OCI-LY1 (cell line): ENCODE measurements at regions not wholly inside any gene's neighbourhood (a gene's known extent, or its start where the extent isn't known, plus 50 kb on each side); places are given as distances from the start of the nearest gene placed in this dataset.

Experiments
- H2AFZ ChIP-seq: fragments of 200-600 bp; sonication (generic), shearing (Covaris generic); 2 replicates; pipeline ENCODE4 v1.6.0; 2014; ENCODE audit warnings: antibody characterized with exemption, mild to moderate bottlenecking, low read length
- H3F3A ChIP-seq: fragments of 200-600 bp; sonication (generic), shearing (Covaris generic); 2 replicates; pipeline ENCODE4 v1.6.0; 2014; ENCODE audit warnings: mild to moderate bottlenecking, antibody characterized with exemption, low read length, moderate library complexity; ENCODE audit not compliant: insufficient read depth
- H3K27ac ChIP-seq: fragments of 200-600 bp; sonication (generic); 2 replicates; pipeline ENCODE4 v1.5.1; 2014; ENCODE audit warnings: low read length, mixed run types, mild to moderate bottlenecking, low read depth; ENCODE audit not compliant: poor library complexity, severe bottlenecking
- H3K27me3 ChIP-seq: fragments of 200-600 bp; sonication (generic); 2 replicates; pipeline ENCODE4 v1.6.0; 2014; ENCODE audit warnings: antibody characterized with exemption, mild to moderate bottlenecking, low read length, moderate library complexity; ENCODE audit not compliant: insufficient read depth
- H3K36me3 ChIP-seq: fragments of 200-600 bp; sonication (generic); 2 replicates; pipeline ENCODE4 v1.6.1; 2014; ENCODE audit warnings: mild to moderate bottlenecking, antibody characterized with exemption, low read length, moderate library complexity, mixed read lengths; ENCODE audit not compliant: insufficient read depth
- H3K4me1 ChIP-seq: fragments of 200-600 bp; sonication (generic); 2 replicates; pipeline ENCODE4 v1.5.1; 2014; ENCODE audit warnings: mild to moderate bottlenecking, low read length, moderate library complexity; ENCODE audit not compliant: insufficient read depth, severe bottlenecking
- H3K4me2 ChIP-seq: fragments of 200-600 bp; sonication (generic), shearing (Covaris generic); 2 replicates; pipeline ENCODE4 v1.6.1; 2014; ENCODE audit warnings: low read length
- H3K4me3 ChIP-seq: fragments of 200-600 bp; sonication (generic); 2 replicates; pipeline ENCODE4 v1.5.1; 2014; ENCODE audit warnings: low read length, low read depth, mild to moderate bottlenecking, mixed read lengths; ENCODE audit not compliant: poor library complexity, severe bottlenecking
- H3K79me2 ChIP-seq: fragments of 200-600 bp; shearing (Covaris generic); 2 replicates; pipeline ENCODE4 v1.6.1; 2016; ENCODE audit warnings: mixed run types, low read length, mixed read lengths; ENCODE audit not compliant: insufficient read depth
- H3K9ac ChIP-seq: fragments of 200-600 bp; sonication (generic), shearing (Covaris generic); 2 replicates; pipeline ENCODE4 v1.6.1; 2014; ENCODE audit warnings: mild to moderate bottlenecking, low read length, mixed read lengths
- H3K9me2 ChIP-seq: fragments of 200-600 bp; sonication (generic), shearing (Covaris generic); 2 replicates; pipeline ENCODE4 v1.6.1; 2014; ENCODE audit warnings: low read depth, mild to moderate bottlenecking, low read length, mixed read lengths
- H3K9me3 ChIP-seq: fragments of 200-600 bp; shearing (Covaris generic); 2 replicates; pipeline ENCODE4 v1.6.1; 2014; ENCODE audit warnings: low read length, mixed read lengths
- H4K20me1 ChIP-seq: fragments of 200-600 bp; sonication (generic), shearing (Covaris generic); 2 replicates; pipeline ENCODE4 v1.6.0; 2016; ENCODE audit warnings: mild to moderate bottlenecking, low read length; ENCODE audit not compliant: insufficient read depth
- CTCF ChIP-seq: fragments of 200-600 bp; sonication (generic), shearing (Covaris generic); IDR thresholded peaks from 2 replicates; pipeline ENCODE4 v1.5.1; 2017; ENCODE audit warnings: mild to moderate bottlenecking, antibody characterized with exemption, low read length, moderate library complexity, mixed read lengths
- EZH2 ChIP-seq: fragments of 200-600 bp; sonication (generic), shearing (Covaris generic); IDR thresholded peaks from 2 replicates; pipeline ENCODE4 v1.8.0; 2017; ENCODE audit warnings: borderline replicate concordance, mixed run types, mild to moderate bottlenecking, antibody characterized with exemption, low read length, moderate library complexity, mixed read lengths

- Histone ChIP-seq H3K27ac (no peak overlapping the region), H3K4me2 (no peak overlapping the region), H3K4me1 (no peaks in the 10 kb centered on the region), H3K36me3 (no peaks in the 10 kb centered on the region), H3K9me2 (no peaks in the 10 kb centered on the region), H4K20me1 (no peaks in the 10 kb centered on the region), H3K9ac (no peak overlapping the region), H2AFZ (no peak overlapping the region), H3K27me3 (no peaks in the 10 kb centered on the region), H3K79me2 (no peaks in the 10 kb centered on the region), H3K4me3 (no peak overlapping the region), H3K9me3 (no peaks in the 10 kb centered on the region), H3F3A (no peaks in the 10 kb centered on the region)
- no peak for TF ChIP-seq EZH2
- TF ChIP-seq CTCF, result no peak
Observed at GRCh38 chr11:28459912-28460311, 351.7 kb downstream of the METTL15 start.

- Histone ChIP-seq H3K4me2 (no peak overlapping the region), H3F3A (no peaks in the 10 kb centered on the region), H2AFZ (no peak overlapping the region), H3K9me3 (no peaks in the 10 kb centered on the region), H3K36me3 (no peaks in the 10 kb centered on the region), H3K79me2 (no peaks in the 10 kb centered on the region), H3K27ac (no peak overlapping the region), H3K4me3 (no peak overlapping the region), H3K4me1 (no peaks in the 10 kb centered on the region), H3K27me3 (no peaks in the 10 kb centered on the region), H4K20me1 (no peaks in the 10 kb centered on the region), H3K9me2 (no peaks in the 10 kb centered on the region), H3K9ac (no peak overlapping the region)
- TF ChIP-seq EZH2 (no peak), CTCF (no peak)
Observed at GRCh38 chr11:28457481-28458065, 349.4 kb downstream of the METTL15 start.

GRCh38 chr11:28448186-28448585, 340.0 kb downstream of the METTL15 start:
- no peaks in the 10 kb centered on the region for H3K36me3 ChIP-seq
- H3F3A ChIP-seq, result no peaks in the 10 kb centered on the region
- no peak overlapping the region for H3K4me3 ChIP-seq
- H3K79me2 ChIP-seq, result no peaks in the 10 kb centered on the region
- H3K9ac ChIP-seq, result no peak overlapping the region
- no peak for TF ChIP-seq CTCF
- TF ChIP-seq EZH2, result no peak
- H4K20me1 ChIP-seq, result no peaks in the 10 kb centered on the region
- H3K9me3 ChIP-seq, result no peaks in the 10 kb centered on the region
- no peaks in the 10 kb centered on the region for H3K4me1 ChIP-seq
- no peak overlapping the region for H2AFZ ChIP-seq
- H3K9me2 ChIP-seq, result no peaks in the 10 kb centered on the region
- H3K4me2 ChIP-seq, result no peak overlapping the region
- H3K27ac ChIP-seq, result no peak overlapping the region
- H3K27me3 ChIP-seq, result no peaks in the 10 kb centered on the region
